HEK293T (cell line): ENCODE measurements at regions not wholly inside any gene's neighbourhood (a gene's known extent, or its start where the extent isn't known, plus 50 kb on each side); places are given as distances from the start of the nearest gene placed in this dataset.

Experiments used
- CTCF ChIA-PET: fragments of 350-600 bp; formaldehyde crosslinking; extraction: SDS; loops from one replicate; lab custom pipeline; 2021; ENCODE audit warnings: antibody characterized with exemption, inconsistent platforms; lab: Yijun Ruan, JAX
- POLR2A ChIA-PET: fragments of 350-600 bp; formaldehyde crosslinking; extraction: SDS; loops from one replicate; lab custom pipeline; 2020; ENCODE audit warnings: antibody characterized with exemption, inconsistent platforms; lab: Yijun Ruan, JAX
- DNase-seq: peaks from one replicate; pipeline ENCODE4 v3.0.0; 2012; ENCODE audit warnings: mixed read lengths; ENCODE audit errors: extremely low spot score
- ARNT ChIP-seq: fragments of 450-650 bp; IDR thresholded peaks from 2 replicates; pipeline ENCODE4 v1.6.1; 2017; ENCODE audit warnings: mild to moderate bottlenecking
- BHLHE40 ChIP-seq: fragments of 450-650 bp; IDR thresholded peaks from 2 replicates; pipeline ENCODE4 v1.6.1; 2016; ENCODE audit warnings: mild to moderate bottlenecking, moderate library complexity, borderline replicate concordance
- CTBP1 ChIP-seq: fragments of 450-650 bp; IDR thresholded peaks from 2 replicates; pipeline ENCODE4 v1.6.1; 2016; ENCODE audit warnings: borderline replicate concordance
- ELF4 ChIP-seq: fragments of 450-650 bp; IDR thresholded peaks from 2 replicates; pipeline ENCODE4 v1.6.1; 2017; ENCODE audit warnings: antibody characterized with exemption
- FOXA1 ChIP-seq: fragments of 450-650 bp; IDR thresholded peaks from 2 replicates; pipeline ENCODE4 v1.6.1; 2016; ENCODE audit warnings: mild to moderate bottlenecking
- FOXK2 ChIP-seq: fragments of 450-650 bp; IDR thresholded peaks from 2 replicates; pipeline ENCODE4 v1.6.1; 2016; ENCODE audit warnings: mild to moderate bottlenecking
- FOXM1 ChIP-seq: fragments of 450-650 bp; IDR thresholded peaks from 2 replicates; pipeline ENCODE4 v1.6.1; 2017; ENCODE audit warnings: mild to moderate bottlenecking, borderline replicate concordance
- HDGF ChIP-seq: fragments of 450-650 bp; IDR thresholded peaks from 2 replicates; pipeline ENCODE4 v1.6.1; 2017; ENCODE audit warnings: antibody characterized with exemption, borderline replicate concordance
- L3MBTL2 ChIP-seq: fragments of 450-650 bp; conservative IDR thresholded peaks from 2 replicates; pipeline ENCODE4 v1.6.1; 2016; ENCODE audit warnings: mild to moderate bottlenecking
- LEF1 ChIP-seq: fragments of 450-650 bp; IDR thresholded peaks from 2 replicates; pipeline ENCODE4 v1.6.1; 2017; ENCODE audit warnings: mild to moderate bottlenecking, borderline replicate concordance
- NFRKB ChIP-seq: fragments of 450-650 bp; IDR thresholded peaks from 2 replicates; pipeline ENCODE4 v1.6.1; 2016; ENCODE audit warnings: mild to moderate bottlenecking, moderate library complexity
- PKNOX1 ChIP-seq: fragments of 450-650 bp; IDR thresholded peaks from 2 replicates; pipeline ENCODE4 v1.6.1; 2016
- SP1 ChIP-seq: fragments of 450-650 bp; IDR thresholded peaks from 2 replicates; pipeline ENCODE4 v1.6.1; 2017
- SUZ12 ChIP-seq: fragments of 450-650 bp; IDR thresholded peaks from 2 replicates; pipeline ENCODE4 v1.6.1; 2016; ENCODE audit warnings: mild to moderate bottlenecking
- TARDBP ChIP-seq: fragments of 450-650 bp; IDR thresholded peaks from 2 replicates; pipeline ENCODE4 v1.6.1; 2016
- ZNF384 ChIP-seq: fragments of 450-650 bp; IDR thresholded peaks from 2 replicates; pipeline ENCODE4 v1.6.1; 2016

- POLR2A ChIA-PET = no interaction called here
- no peak for DNase-seq
- CTCF ChIA-PET = no interaction called here
- TF ChIP-seq BHLHE40 = no peak
- TF ChIP-seq ELF4 = no peak
- no peak for TF ChIP-seq SUZ12
- no peak for TF ChIP-seq TARDBP
- TF ChIP-seq LEF1 = no peak
- no peak for TF ChIP-seq ZNF384
- TF ChIP-seq FOXM1 = no peak
- TF ChIP-seq FOXK2 = no peak
- no peak for TF ChIP-seq L3MBTL2
- TF ChIP-seq ARNT = no peak
- no peak for TF ChIP-seq FOXA1
- no peak for TF ChIP-seq HDGF
These were observed 1339.2 kb downstream of the AACS start for GRCh38 chr12:126404293-126404881.

DNA sequence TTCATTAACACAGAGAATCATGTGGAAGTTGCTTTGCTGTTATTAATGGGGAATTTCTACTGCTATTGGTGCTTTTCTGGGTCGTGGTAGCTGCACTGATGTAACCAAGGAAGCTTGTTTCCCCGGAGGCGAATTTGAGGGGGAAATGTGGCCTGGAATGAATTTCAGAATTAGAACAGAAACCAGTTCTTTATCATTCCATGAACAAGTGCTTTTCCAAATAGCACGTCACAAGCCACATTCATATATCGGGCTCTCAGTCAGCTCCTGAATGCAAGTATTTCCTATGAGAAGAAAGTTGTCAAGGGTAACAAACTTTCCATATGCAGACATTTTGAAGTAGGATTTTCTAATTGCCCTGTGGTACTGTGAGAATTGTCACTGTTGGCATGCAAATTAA lies 1353.2 kb downstream of the AACS start:
- DNase-seq = no peak
- CTCF ChIA-PET = no interaction called here
- TF ChIP-seq PKNOX1 = no peak
- no peak for TF ChIP-seq FOXK2
- TF ChIP-seq L3MBTL2 = no peak
- TF ChIP-seq BHLHE40 = no peak
- no peak for TF ChIP-seq ELF4
- no peak for TF ChIP-seq LEF1
- TF ChIP-seq CTBP1 = no peak
- TF ChIP-seq SP1 = no peak
- no peak for TF ChIP-seq SUZ12
- TF ChIP-seq FOXM1 = no peak
- no peak for TF ChIP-seq TARDBP

DNA sequence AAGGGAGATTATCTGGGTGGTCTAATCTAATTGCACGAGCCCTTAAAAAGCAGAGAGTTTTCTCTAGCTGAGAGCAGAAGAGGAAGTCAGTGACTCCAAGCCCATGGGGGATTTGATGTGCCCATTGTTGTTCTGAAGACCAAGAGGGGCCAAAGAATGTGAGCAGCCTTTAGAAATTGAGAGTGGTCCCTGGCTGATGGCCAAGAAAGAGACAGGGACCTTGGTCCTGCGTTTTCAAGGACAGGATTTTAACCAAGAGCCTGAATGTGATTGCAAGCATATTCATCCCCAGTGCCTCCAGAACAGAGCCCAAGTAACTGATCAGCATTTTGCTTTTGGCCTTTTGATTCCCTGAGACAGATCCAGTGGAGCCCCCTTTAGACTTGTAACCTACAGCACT lies 1353.9 kb downstream of the AACS start:
- CTCF ChIA-PET = no interaction called here
- POLR2A ChIA-PET = no interaction called here
- TF ChIP-seq FOXM1 = no peak
- DNase-seq = no peak

More for the DNA sequence above, 1353.2 kb downstream of the AACS start:
- POLR2A ChIA-PET = no interaction called here

DNA sequence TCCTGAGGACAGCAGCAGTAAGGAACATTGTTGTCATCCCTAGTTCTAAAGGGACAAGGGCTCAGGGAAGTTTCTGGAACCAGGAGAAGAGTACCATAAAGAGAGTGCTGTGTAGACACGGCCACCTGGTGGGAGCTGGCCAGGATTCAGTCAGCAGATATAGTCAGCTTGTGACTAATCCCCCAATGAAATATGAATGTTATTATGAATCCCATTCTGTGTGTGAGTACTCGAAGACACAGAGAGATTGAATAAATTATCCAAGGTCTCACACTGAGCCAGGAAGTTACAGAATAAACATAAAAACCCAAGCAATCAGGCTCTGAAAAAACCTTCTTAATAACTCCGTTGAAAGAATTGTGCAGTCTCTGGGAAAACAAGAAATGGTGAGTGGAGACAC lies 1359.5 kb downstream of the AACS start:
- ChIA-PET CTCF (no interaction called here), POLR2A (no interaction called here)
- TF ChIP-seq L3MBTL2 (no peak), TARDBP (no peak), SP1 (no peak)
- DNase-seq = no peak

- TF ChIP-seq FOXM1 = no peak
- TF ChIP-seq ZNF384 = no peak
- TF ChIP-seq PKNOX1 = no peak
- TF ChIP-seq TARDBP = no peak
- no peak for TF ChIP-seq LEF1
- no peak for TF ChIP-seq L3MBTL2
- no peak for TF ChIP-seq CTBP1
- TF ChIP-seq NFRKB = no peak
- no peak for TF ChIP-seq ELF4
- TF ChIP-seq FOXK2 = no peak
- TF ChIP-seq SP1 = no peak
- TF ChIP-seq SUZ12 = no peak
- no peak for TF ChIP-seq ARNT
- TF ChIP-seq HDGF = no peak
- TF ChIP-seq FOXA1 = no peak
- no peak for TF ChIP-seq BHLHE40
- no peak for DNase-seq
- CTCF ChIA-PET = no interaction called here
- POLR2A ChIA-PET = no interaction called here
These were observed 1360.0 kb downstream of the AACS start for GRCh38 chr12:126425264-126425663.

- TF ChIP-seq LEF1 = no peak
- TF ChIP-seq FOXK2 = no peak
- no peak for TF ChIP-seq SP1
- TF ChIP-seq PKNOX1 = no peak
- TF ChIP-seq FOXA1 = no peak
- TF ChIP-seq SUZ12 = no peak
- TF ChIP-seq ARNT = no peak
- no peak for TF ChIP-seq ELF4
- TF ChIP-seq HDGF = no peak
- no peak for TF ChIP-seq TARDBP
- no peak for TF ChIP-seq FOXM1
- no peak for TF ChIP-seq NFRKB
- ChIA-PET POLR2A (no interaction called here), CTCF (no interaction called here)
- no peak for DNase-seq
These were observed 1363.5 kb downstream of the AACS start for GRCh38 chr12:126428769-126429168.

- ChIA-PET CTCF (no interaction called here), POLR2A (no interaction called here)
- DNase-seq = no peak
- no peak for TF ChIP-seq L3MBTL2
- TF ChIP-seq FOXA1 = no peak
- TF ChIP-seq FOXM1 = no peak
- TF ChIP-seq TARDBP = no peak
- TF ChIP-seq HDGF = no peak
- no peak for TF ChIP-seq ELF4
- no peak for TF ChIP-seq LEF1
- TF ChIP-seq ZNF384 = no peak
- no peak for TF ChIP-seq PKNOX1
- TF ChIP-seq ARNT = no peak
- no peak for TF ChIP-seq FOXK2
- TF ChIP-seq NFRKB = no peak
- no peak for TF ChIP-seq SP1
- no peak for TF ChIP-seq CTBP1
- TF ChIP-seq BHLHE40 = no peak
- no peak for TF ChIP-seq SUZ12
These were observed 1365.7 kb downstream of the AACS start for GRCh38 chr12:126430921-126431320.
